ENCODE measurements at regions not wholly inside any gene's neighbourhood (a gene's known extent, or its start where the extent isn't known, plus 50 kb on each side); places are given as distances from the start of the nearest gene placed in this dataset.

GRCh38 chr9:88792502-88792901 lies 198.8 kb upstream of the S1PR3 start (continued):
- TF ChIP-seq RCOR1 (IDR thresholded peaks at IDR 0.05; ENCODE audit: low read length) (no peak), POLR2AphosphoS5 (IDR thresholded peaks at IDR 0.05; ENCODE audit: low read depth, low read length) (no peak), SMC3 (IDR thresholded peaks at IDR 0.05; ENCODE audit: low read depth, low read length) (no peak), MAX (IDR thresholded peaks at IDR 0.05; ENCODE audit: low read depth) (no peak)

DNA sequence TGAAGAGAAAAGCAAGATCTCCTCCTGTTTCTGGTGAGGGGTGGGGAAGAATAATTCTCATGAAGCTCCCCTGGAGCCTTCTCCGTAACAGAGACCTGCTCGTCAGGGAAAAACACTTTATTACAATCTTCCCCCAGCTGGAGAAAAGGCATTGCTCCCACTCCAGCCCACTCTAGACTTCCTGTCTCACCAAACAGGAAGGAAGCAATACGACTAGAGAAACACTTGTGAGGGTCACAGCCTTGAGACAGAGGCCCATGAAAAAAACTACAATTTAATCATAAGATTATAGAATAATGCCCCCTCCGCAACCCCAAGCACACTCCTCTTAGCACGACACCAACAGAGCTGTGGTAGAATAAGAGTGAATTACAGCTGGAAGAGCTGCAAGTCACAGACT lies 197.2 kb upstream of the S1PR3 start:
- Histone ChIP-seq H4K20me1 (ENCODE audit: insufficient read depth) (no peaks in the 10 kb centered on the region), H3K4me2 (no peak overlapping the region), H3K27ac (ENCODE audit: low read depth in 2 of 2, low read length in 1 of 2) (no peak overlapping the region), H3K4me3 (ENCODE audit: low read depth in 2 of 2, low read length in 1 of 2) (no peak overlapping the region), H3K9me3 (no peaks in the 10 kb centered on the region), H3K27me3 (ENCODE audit: insufficient read depth) (no peaks in the 10 kb centered on the region), H3K9ac (no peak overlapping the region), H2AFZ (ENCODE audit: low read depth) (no peak overlapping the region; the same call in 1 of the 2 replicates), H3K79me2 (ENCODE audit: insufficient read depth) (no peaks in the 10 kb centered on the region), H3K9me2 (no peaks in the 10 kb centered on the region), H3K36me3 (replicated peaks in 1 of 2; ENCODE audit: control insufficient read depth in 1 of 2, insufficient read depth in 2 of 2, low read length in 1 of 2) (no peaks in the 10 kb centered on the region), H3F3A (replicated peaks; ENCODE audit: insufficient read depth) (no peaks in the 10 kb centered on the region), H3K4me1 (ENCODE audit: control insufficient read depth in 1 of 2, insufficient read depth in 2 of 2, low read depth in 1 of 2, low read length in 1 of 2) (peaks cover 0 to 5% of the 10 kb centered on the region in 2 experiments; a peak in 2 of 4 replicates)
- no peak for DNase-seq
- TF ChIP-seq EP300 (IDR thresholded peaks at IDR 0.05; ENCODE audit: borderline replicate concordance in 1 of 2, low read depth in 1 of 2, low read length in 1 of 2) (no peak), FOXM1 (IDR thresholded peaks at IDR 0.05; ENCODE audit: low read depth) (no peak), POLR2AphosphoS5 (IDR thresholded peaks at IDR 0.05; ENCODE audit: low read depth, low read length) (no peak), MXI1 (IDR thresholded peaks at IDR 0.05; ENCODE audit: low read depth, low read length) (no peak)
- ChIA-PET POLR2A (no interaction called here), CTCF (interaction anchor here (1.5 to 1.8 kb wide), 2 partner anchors 12 to 26 kb away, joined by 4 to 5 read pairs; no protein-coding TSS in a partner anchor)
- WGBS (ENCODE audit: low lambda C conversion rate) = 90% methylated on average over 5 of the region's 5 CpGs

DNA sequence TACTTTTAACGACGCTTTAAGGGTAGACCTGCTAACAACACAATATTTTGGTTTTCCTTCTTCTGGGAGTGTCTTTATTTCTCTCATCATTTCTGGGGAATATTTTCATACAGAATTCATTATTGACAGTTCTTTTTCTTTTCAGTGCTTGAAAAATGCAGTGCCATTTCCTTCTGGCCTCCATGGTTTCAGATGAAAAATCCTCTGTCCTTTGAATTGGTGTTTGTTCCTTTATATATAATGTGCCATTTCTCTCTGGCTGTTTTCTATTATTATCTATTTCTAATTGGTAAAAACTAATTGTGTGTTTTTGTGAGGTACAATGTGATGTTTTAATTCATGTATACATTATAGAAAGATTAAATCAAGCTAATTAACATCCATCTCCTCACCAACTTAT lies 194.3 kb upstream of the S1PR3 start:
- DNase-seq = no peak
- ChIA-PET CTCF (no interaction called here), POLR2A (no interaction called here)
- H3K9me2 ChIP-seq = no peaks in the 10 kb centered on the region
- H3F3A ChIP-seq (replicated peaks; ENCODE audit: insufficient read depth) = no peaks in the 10 kb centered on the region
- no peak overlapping the region for H3K27ac ChIP-seq (ENCODE audit: low read depth in 2 of 2, low read length in 1 of 2)
- H3K79me2 ChIP-seq (ENCODE audit: insufficient read depth) = no peaks in the 10 kb centered on the region
- no peaks in the 10 kb centered on the region; a peak in 1 of 4 replicates for H3K4me1 ChIP-seq (ENCODE audit: control insufficient read depth in 1 of 2, insufficient read depth in 2 of 2, low read depth in 1 of 2, low read length in 1 of 2)
- H3K9me3 ChIP-seq = no peaks in the 10 kb centered on the region
- no peaks in the 10 kb centered on the region for H3K36me3 ChIP-seq (replicated peaks in 1 of 2; ENCODE audit: control insufficient read depth in 1 of 2, insufficient read depth in 2 of 2, low read length in 1 of 2)
- TF ChIP-seq FOXM1 (IDR thresholded peaks at IDR 0.05; ENCODE audit: low read depth) (no peak), CTCF (IDR thresholded peaks at IDR 0.05) (no peak), MAX (IDR thresholded peaks at IDR 0.05; ENCODE audit: low read depth) (no peak), POLR2AphosphoS5 (IDR thresholded peaks at IDR 0.05; ENCODE audit: low read depth, low read length) (no peak), SIN3A (IDR thresholded peaks at IDR 0.05; ENCODE audit: borderline replicate concordance, low read depth, low read length) (no peak), TAF1 (IDR thresholded peaks at IDR 0.05; ENCODE audit: borderline replicate concordance, low read depth, low read length) (no peak)
- TF ChIP-seq, protein P1, sequence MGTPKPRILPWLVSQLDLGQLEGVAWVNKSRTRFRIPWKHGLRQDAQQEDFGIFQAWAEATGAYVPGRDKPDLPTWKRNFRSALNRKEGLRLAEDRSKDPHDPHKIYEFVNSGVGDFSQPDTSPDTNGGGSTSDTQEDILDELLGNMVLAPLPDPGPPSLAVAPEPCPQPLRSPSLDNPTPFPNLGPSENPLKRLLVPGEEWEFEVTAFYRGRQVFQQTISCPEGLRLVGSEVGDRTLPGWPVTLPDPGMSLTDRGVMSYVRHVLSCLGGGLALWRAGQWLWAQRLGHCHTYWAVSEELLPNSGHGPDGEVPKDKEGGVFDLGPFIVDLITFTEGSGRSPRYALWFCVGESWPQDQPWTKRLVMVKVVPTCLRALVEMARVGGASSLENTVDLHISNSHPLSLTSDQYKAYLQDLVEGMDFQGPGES (IDR thresholded peaks at IDR 0.05; ENCODE audit: low read depth, low read length) = no peak
- no peak overlapping the region for H2AFZ ChIP-seq (ENCODE audit: low read depth)
- H3K27me3 ChIP-seq (ENCODE audit: insufficient read depth) = no peaks in the 10 kb centered on the region
- WGBS (ENCODE audit: low lambda C conversion rate) = 98% methylated on average over 2 of the region's 2 CpGs
- no peak overlapping the region for H3K4me2 ChIP-seq
- no peak overlapping the region for H3K9ac ChIP-seq
- no peak overlapping the region for H3K4me3 ChIP-seq (ENCODE audit: low read depth in 2 of 2, low read length in 1 of 2)
- H4K20me1 ChIP-seq (ENCODE audit: insufficient read depth) = no peaks in the 10 kb centered on the region
